ENCODE measurements at regions not wholly inside any gene's neighbourhood (a gene's known extent, or its start where the extent isn't known, plus 50 kb on each side); places are given as distances from the start of the nearest gene placed in this dataset.

DNA sequence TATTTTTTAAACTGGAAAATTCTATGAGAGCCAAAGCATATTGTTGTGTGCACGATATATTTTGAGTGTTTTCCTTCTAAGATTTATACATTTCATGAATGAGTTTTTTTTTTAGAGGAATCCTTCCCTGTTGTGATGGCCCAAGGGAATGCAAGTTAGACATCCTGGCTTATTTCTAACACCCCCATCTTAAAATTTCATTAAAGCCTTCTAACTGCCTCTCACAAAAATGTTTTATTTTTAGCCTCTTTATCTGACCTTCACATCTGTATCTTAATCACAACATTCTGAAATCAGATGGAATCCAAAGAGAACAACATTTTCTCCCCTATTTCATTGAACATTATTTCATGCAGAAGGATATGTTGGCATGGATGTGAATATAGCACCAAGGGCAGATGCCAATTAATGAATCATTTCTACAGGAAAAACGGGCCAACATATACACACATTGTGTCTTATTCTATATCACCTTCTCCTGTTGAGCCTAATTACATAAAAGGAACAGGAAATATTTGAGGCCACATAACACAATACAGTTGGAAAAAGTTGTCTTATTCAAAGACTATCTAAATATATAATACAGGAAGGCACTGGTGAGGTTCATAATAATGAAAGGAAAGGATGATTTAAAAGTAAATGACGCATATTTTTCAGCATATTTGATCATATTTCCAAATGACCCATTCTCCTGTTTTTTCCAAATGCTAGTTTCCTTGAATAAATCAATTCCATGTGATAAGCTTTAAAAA, 455.5 kb downstream of the TTLL7 start:
- Histone ChIP-seq H3K27ac (ENCODE audit: low read depth, low read length, poor library complexity, severe bottlenecking) (no peak overlapping the region), H3K36me3 (ENCODE audit: insufficient read depth, low read length, poor library complexity, severe bottlenecking) (no peaks in the 10 kb centered on the region), H3K27me3 (replicated peaks; ENCODE audit: insufficient read depth, low read depth, low read length, poor library complexity) (no peaks in the 10 kb centered on the region), H3K9me3 (ENCODE audit: low read depth, low read length, poor library complexity, severe bottlenecking) (no peaks in the 10 kb centered on the region), H3K4me1 (ENCODE audit: insufficient read depth, low read length, poor library complexity, severe bottlenecking) (no peaks in the 10 kb centered on the region), H3K4me3 (ENCODE audit: low read depth, low read length, poor library complexity, severe bottlenecking) (no peak overlapping the region)
- no TSS peak for BruUV-seq (replicated peaks)
- TF ChIP-seq CTCF (conservative IDR thresholded peaks at IDR 0.05; ENCODE audit: low read depth, low read length) (no peak), EZH2 (IDR thresholded peaks at IDR 0.05; ENCODE audit: borderline replicate concordance, low read depth, low read length, poor library complexity, severe bottlenecking) (no peak)
- ChIA-PET POLR2A (ENCODE audit: low non-redundant PET) (no interaction called here), CTCF (no interaction called here)
- intact Hi-C loops (cut with micrococcal nuclease; ENCODE audit: unreplicated experiment), result loop anchor here (10.0 kb wide), 1 partner anchor 311 kb away; no protein-coding TSS in a partner anchor
- no peak for DNase-seq (ENCODE audit: low spot score)

DNA sequence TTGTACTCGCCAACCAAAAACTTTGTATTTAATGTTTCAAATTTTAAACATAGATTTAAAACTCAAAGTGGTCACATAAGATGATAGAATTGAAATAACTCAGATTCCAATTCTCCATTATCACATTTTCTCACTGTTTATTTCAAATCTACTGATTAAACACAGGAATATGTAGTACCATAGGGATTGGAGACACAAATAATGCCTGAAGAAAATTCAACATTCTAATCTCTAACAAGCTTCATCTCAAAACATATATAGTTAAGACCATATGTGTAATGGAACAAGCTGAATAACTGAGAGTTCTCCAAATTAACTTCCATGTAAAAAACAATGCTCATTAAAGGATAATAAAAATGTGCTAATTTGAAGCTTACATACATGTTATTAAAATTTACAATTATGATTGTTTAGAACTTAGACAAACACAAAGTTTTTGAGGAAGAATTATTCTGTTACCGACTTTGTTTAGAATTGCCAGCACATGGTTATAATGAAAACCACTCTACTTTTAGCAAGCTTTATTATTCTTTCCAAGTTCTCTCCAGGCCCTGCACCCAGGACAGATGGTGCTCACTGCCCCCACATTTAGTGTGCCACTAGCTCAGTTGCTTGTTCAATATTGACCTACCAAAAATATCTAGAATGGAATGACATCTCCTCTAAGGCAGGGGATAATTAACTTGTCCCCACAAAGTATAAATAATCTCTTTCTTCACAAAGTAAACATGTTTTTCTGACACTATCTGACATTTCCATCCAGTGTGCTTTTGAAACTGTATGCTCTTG, 467.2 kb downstream of the TTLL7 start:
- TF ChIP-seq CTCF (conservative IDR thresholded peaks at IDR 0.05; ENCODE audit: low read depth, low read length) (no peak), EZH2 (IDR thresholded peaks at IDR 0.05; ENCODE audit: borderline replicate concordance, low read depth, low read length, poor library complexity, severe bottlenecking) (no peak)
- CTCF ChIA-PET, result no interaction called here
- intact Hi-C loops (cut with micrococcal nuclease; ENCODE audit: unreplicated experiment), result no loop called here
- no peak for DNase-seq (ENCODE audit: low spot score)
- Histone ChIP-seq H3K36me3 (ENCODE audit: insufficient read depth, low read length, poor library complexity, severe bottlenecking) (no peaks in the 10 kb centered on the region), H3K4me3 (ENCODE audit: low read depth, low read length, poor library complexity, severe bottlenecking) (no peak overlapping the region), H3K27me3 (replicated peaks; ENCODE audit: insufficient read depth, low read depth, low read length, poor library complexity) (no peaks in the 10 kb centered on the region), H3K27ac (ENCODE audit: low read depth, low read length, poor library complexity, severe bottlenecking) (no peak overlapping the region), H3K4me1 (ENCODE audit: insufficient read depth, low read length, poor library complexity, severe bottlenecking) (no peaks in the 10 kb centered on the region), H3K9me3 (ENCODE audit: low read depth, low read length, poor library complexity, severe bottlenecking) (no peaks in the 10 kb centered on the region)
- BruUV-seq (replicated peaks), result no TSS peak
- POLR2A ChIA-PET (ENCODE audit: low non-redundant PET), result no interaction called here

DNA sequence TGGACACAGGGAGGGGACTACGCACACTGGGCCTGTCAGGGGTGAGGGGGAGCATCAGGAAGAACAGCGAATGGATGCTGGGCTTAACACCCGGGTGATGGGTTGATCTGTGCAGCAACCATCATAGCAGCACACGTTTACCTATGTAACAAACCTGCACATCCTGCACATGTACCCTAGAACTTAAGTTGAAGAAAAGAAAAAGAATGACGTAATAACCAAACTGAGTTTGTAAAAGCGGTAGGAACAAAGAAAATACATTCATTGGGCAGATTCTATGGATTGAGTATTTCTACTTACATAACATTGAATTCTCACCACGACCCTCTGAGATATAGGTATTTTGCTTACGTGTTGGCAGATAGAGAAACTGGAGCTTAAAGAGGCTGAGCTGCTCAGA, 468.4 kb downstream of the TTLL7 start:
- H3K4me1 ChIP-seq (ENCODE audit: insufficient read depth, low read length, poor library complexity, severe bottlenecking), result no peaks in the 10 kb centered on the region
- H3K9me3 ChIP-seq (ENCODE audit: low read depth, low read length, poor library complexity, severe bottlenecking), result no peaks in the 10 kb centered on the region
- H3K4me3 ChIP-seq (ENCODE audit: low read depth, low read length, poor library complexity, severe bottlenecking), result no peak overlapping the region
- H3K27ac ChIP-seq (ENCODE audit: low read depth, low read length, poor library complexity, severe bottlenecking), result no peak overlapping the region
- H3K27me3 ChIP-seq (replicated peaks; ENCODE audit: insufficient read depth, low read depth, low read length, poor library complexity), result no peaks in the 10 kb centered on the region
- BruUV-seq (replicated peaks), result no TSS peak
- no peak for DNase-seq (ENCODE audit: low spot score)
- intact Hi-C loops (cut with micrococcal nuclease; ENCODE audit: unreplicated experiment), result no loop called here
- TF ChIP-seq CTCF (conservative IDR thresholded peaks at IDR 0.05; ENCODE audit: low read depth, low read length) (no peak), EZH2 (IDR thresholded peaks at IDR 0.05; ENCODE audit: borderline replicate concordance, low read depth, low read length, poor library complexity, severe bottlenecking) (no peak)
- no peaks in the 10 kb centered on the region for H3K36me3 ChIP-seq (ENCODE audit: insufficient read depth, low read length, poor library complexity, severe bottlenecking)
- POLR2A ChIA-PET (ENCODE audit: low non-redundant PET), result no interaction called here
- CTCF ChIA-PET, result no interaction called here

All from A673 (cell line).